Fibroblast of lung (primary cell): ENCODE measurements at regions not wholly inside any gene's neighbourhood (a gene's known extent, or its start where the extent isn't known, plus 50 kb on each side); places are given as distances from the start of the nearest gene placed in this dataset.
A peak's percentile ranks its signal among the peaks of the same experiment; 100 is the strongest.

Experiments used
- DNase-seq, 2 donors: peaks; one replicate each; pipeline versions ENCODE4 v3.0.0 to v3.0.0-alpha.2; 2010; ENCODE audit warnings: low read depth in 2 of 2
- H2AFZ ChIP-seq: 2 replicates; pipeline ENCODE4 v1.5.1; 2012; ENCODE audit warnings: low read length, control low read depth, inconsistent platforms
- H3K27ac ChIP-seq: 2 replicates; pipeline ENCODE4 v1.5.1; 2011; ENCODE audit warnings: low read length, control low read depth; ENCODE audit not compliant: insufficient read depth
- H3K27me3 ChIP-seq: 2 replicates; pipeline ENCODE4 v1.5.1; 2011; ENCODE audit warnings: mild to moderate bottlenecking, low read length; ENCODE audit not compliant: control insufficient read depth, insufficient read depth
- H3K36me3 ChIP-seq: 2 replicates; pipeline ENCODE4 v1.5.1; 2011; ENCODE audit warnings: low read length; ENCODE audit not compliant: control insufficient read depth, insufficient read depth
- H3K4me1 ChIP-seq: 2 replicates; pipeline ENCODE4 v1.5.1; 2011; ENCODE audit warnings: low read length; ENCODE audit not compliant: control insufficient read depth, insufficient read depth; ENCODE audit errors: extremely low read depth
- H3K4me2 ChIP-seq: 2 replicates; pipeline ENCODE4 v1.5.1; 2011; ENCODE audit warnings: low read length, control low read depth; ENCODE audit not compliant: insufficient read depth; ENCODE audit errors: extremely low read depth
- H3K4me3 ChIP-seq, 4 experiments: fragments of 200-600 bp in 1 of 4; sonication (generic) in 1 of 4; replicated peaks in 1 of 4; 2 replicates each; pipeline ENCODE4 v1.5.1; 2011 to 2016; ENCODE audit warnings: low read length in 4 of 4, low read depth in 3 of 4, mild to moderate bottlenecking in 3 of 4, control low read depth in 2 of 4, inconsistent platforms in 1 of 4, mixed read lengths in 1 of 4; ENCODE audit not compliant: insufficient read depth in 1 of 4; ENCODE audit errors: control extremely low read depth in 1 of 4
- H3K79me2 ChIP-seq: 2 replicates; pipeline ENCODE4 v1.5.1; 2012; ENCODE audit warnings: mild to moderate bottlenecking, low read length, inconsistent platforms; ENCODE audit not compliant: control insufficient read depth, insufficient read depth
- H3K9ac ChIP-seq: 2 replicates; pipeline ENCODE4 v1.5.1; 2011; ENCODE audit warnings: mild to moderate bottlenecking, low read length, control low read depth; ENCODE audit not compliant: insufficient read depth
- H3K9me3 ChIP-seq: 2 replicates; pipeline ENCODE4 v1.5.1; 2012; ENCODE audit warnings: low read depth, low read length; ENCODE audit not compliant: control insufficient read depth, insufficient read depth
- H4K20me1 ChIP-seq: 2 replicates; pipeline ENCODE4 v1.5.1; 2011; ENCODE audit warnings: low read length; ENCODE audit not compliant: control insufficient read depth, insufficient read depth; ENCODE audit errors: extremely low read depth
- EZH2 ChIP-seq: IDR thresholded peaks from 2 replicates; pipeline ENCODE4 v1.5.1; 2012; ENCODE audit warnings: low read length, control low read depth, mild to moderate bottlenecking; ENCODE audit errors: missing control alignments
- TF ChIP-seq, protein P1 (sequence below), 2 donors: IDR thresholded peaks in 1 of 2; conservative IDR thresholded peaks in 1 of 2; 1 replicate in 1 of 2; 2 replicates in 1 of 2; pipeline ENCODE4 v1.5.1; 2011 to 2012; ENCODE audit warnings: low read length in 2 of 2, control low read depth in 1 of 2, inconsistent platforms in 1 of 2, low read depth in 1 of 2, mild to moderate bottlenecking in 1 of 2

DNA sequence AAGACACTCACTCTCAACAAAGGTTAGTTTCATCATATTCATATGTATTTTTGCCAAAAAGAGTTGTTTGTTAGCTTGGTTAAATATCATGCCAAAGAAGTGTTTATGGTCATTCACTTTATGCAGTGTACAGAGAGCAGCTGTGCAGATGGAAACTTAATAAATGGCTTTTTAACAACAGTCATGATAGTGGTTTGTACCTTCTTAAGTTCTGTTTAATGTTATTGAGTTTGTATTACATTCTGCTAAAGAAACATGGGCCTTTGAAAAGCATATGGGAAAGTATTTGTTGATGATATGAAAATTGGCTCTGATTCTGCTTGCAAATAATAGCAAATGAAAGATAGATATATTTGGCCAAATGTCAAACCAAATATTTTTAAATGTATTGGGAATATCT lies 607.3 kb downstream of the NCAM2 start:
- Histone ChIP-seq H3K79me2 (no peaks in the 10 kb centered on the region), H3K4me1 (no peaks in the 10 kb centered on the region), H3K27me3 (no peaks in the 10 kb centered on the region), H3K27ac (no peak overlapping the region), H3K9ac (no peak overlapping the region), H2AFZ (no peak overlapping the region), H3K4me2 (no peak overlapping the region), H4K20me1 (no peaks in the 10 kb centered on the region), H3K36me3 (no peaks in the 10 kb centered on the region), H3K9me3 (no peaks in the 10 kb centered on the region), H3K4me3 (no peak overlapping the region)
- TF ChIP-seq, protein P1, sequence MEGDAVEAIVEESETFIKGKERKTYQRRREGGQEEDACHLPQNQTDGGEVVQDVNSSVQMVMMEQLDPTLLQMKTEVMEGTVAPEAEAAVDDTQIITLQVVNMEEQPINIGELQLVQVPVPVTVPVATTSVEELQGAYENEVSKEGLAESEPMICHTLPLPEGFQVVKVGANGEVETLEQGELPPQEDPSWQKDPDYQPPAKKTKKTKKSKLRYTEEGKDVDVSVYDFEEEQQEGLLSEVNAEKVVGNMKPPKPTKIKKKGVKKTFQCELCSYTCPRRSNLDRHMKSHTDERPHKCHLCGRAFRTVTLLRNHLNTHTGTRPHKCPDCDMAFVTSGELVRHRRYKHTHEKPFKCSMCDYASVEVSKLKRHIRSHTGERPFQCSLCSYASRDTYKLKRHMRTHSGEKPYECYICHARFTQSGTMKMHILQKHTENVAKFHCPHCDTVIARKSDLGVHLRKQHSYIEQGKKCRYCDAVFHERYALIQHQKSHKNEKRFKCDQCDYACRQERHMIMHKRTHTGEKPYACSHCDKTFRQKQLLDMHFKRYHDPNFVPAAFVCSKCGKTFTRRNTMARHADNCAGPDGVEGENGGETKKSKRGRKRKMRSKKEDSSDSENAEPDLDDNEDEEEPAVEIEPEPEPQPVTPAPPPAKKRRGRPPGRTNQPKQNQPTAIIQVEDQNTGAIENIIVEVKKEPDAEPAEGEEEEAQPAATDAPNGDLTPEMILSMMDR (conservative IDR thresholded peaks at IDR 0.05 in 1 of 2, IDR thresholded peaks at IDR 0.05 in 1 of 2; ENCODE audit: low read depth in 1 of 2, low read length in 2 of 2): no peak
- TF ChIP-seq EZH2: no peak
- peak in 1 of 2 donors; percentile 75 for DNase-seq

GRCh38 chr21:21606041-21606440 lies 607.8 kb downstream of the NCAM2 start:
- no peaks in the 10 kb centered on the region for H3K79me2 ChIP-seq
- H3K4me1 ChIP-seq: no peaks in the 10 kb centered on the region
- no peak overlapping the region for H3K27ac ChIP-seq
- no peaks in the 10 kb centered on the region for H4K20me1 ChIP-seq
- H3K4me3 ChIP-seq: no peak overlapping the region
- no peak overlapping the region for H3K9ac ChIP-seq
- TF ChIP-seq, protein P1 (conservative IDR thresholded peaks at IDR 0.05 in 1 of 2, IDR thresholded peaks at IDR 0.05 in 1 of 2; ENCODE audit: low read depth in 1 of 2, low read length in 2 of 2): no peak
- TF ChIP-seq EZH2: no peak
- H3K27me3 ChIP-seq: no peaks in the 10 kb centered on the region
- no peaks in the 10 kb centered on the region for H3K9me3 ChIP-seq
- no peaks in the 10 kb centered on the region for H3K36me3 ChIP-seq
- no peak overlapping the region for H3K4me2 ChIP-seq
- H2AFZ ChIP-seq: no peak overlapping the region
- DNase-seq: no peak

- no peaks in the 10 kb centered on the region for H3K36me3 ChIP-seq
- H3K9me3 ChIP-seq: no peaks in the 10 kb centered on the region
- no peak overlapping the region for H3K9ac ChIP-seq
- H3K79me2 ChIP-seq: no peaks in the 10 kb centered on the region
- peak overlapping the region in 1 of 4 experiments; percentile 7 for H3K4me3 ChIP-seq
- DNase-seq: peak; percentile 95 to 97
- no peak for TF ChIP-seq EZH2
- TF ChIP-seq, protein P1 (conservative IDR thresholded peaks at IDR 0.05 in 1 of 2, IDR thresholded peaks at IDR 0.05 in 1 of 2; ENCODE audit: low read depth in 1 of 2, low read length in 2 of 2): no peak
- no peaks in the 10 kb centered on the region for H3K27me3 ChIP-seq
- H4K20me1 ChIP-seq: no peaks in the 10 kb centered on the region
- no peak overlapping the region for H3K4me2 ChIP-seq
- H3K27ac ChIP-seq: no peak overlapping the region
- no peak overlapping the region for H2AFZ ChIP-seq
- H3K4me1 ChIP-seq: no peaks in the 10 kb centered on the region
Observed at GRCh38 chr21:21612466-21612865, 614.3 kb downstream of the NCAM2 start.
